B cell (primary cell): ENCODE measurements at regions not wholly inside any gene's neighbourhood (a gene's known extent, or its start where the extent isn't known, plus 50 kb on each side); places are given as distances from the start of the nearest gene placed in this dataset.

ENCODE experiments used
- ATAC-seq: fragments of 200-7000 bp; cut with Tn5 transposase; one replicate; pipeline ENCODE4 v1.10.0; 2021; ENCODE audit warnings: low read depth, mild to moderate bottlenecking, moderate number of reproducible peaks, moderate library complexity
- CTCF ChIA-PET: fragments of 350-600 bp; sonication (Branson Sonifier 250); formaldehyde crosslinking; loops from one replicate; lab custom pipeline; 2021; ENCODE audit warnings: antibody characterized with exemption, inconsistent platforms; lab: Charles Lee
- POLR2A ChIA-PET: fragments of 350-600 bp; sonication (Branson Sonifier 250); formaldehyde crosslinking; loops from one replicate; lab custom pipeline; 2021; ENCODE audit warnings: antibody characterized with exemption; lab: Charles Lee
- DNase-seq: peaks from one replicate; pipeline ENCODE4 v3.0.0; 2013
- H2AFZ ChIP-seq: 2 replicates; pipeline ENCODE4 v1.6.1; 2012; ENCODE audit warnings: mild to moderate bottlenecking, low read depth, low read length; ENCODE audit not compliant: insufficient read depth, poor library complexity, severe bottlenecking
- H3K27ac ChIP-seq, 2 donors: 1 replicate in 1 of 2; 2 replicates in 1 of 2; pipeline ENCODE4 v1.5.1; 2012 to 2013; ENCODE audit warnings: low read length in 2 of 2, mild to moderate bottlenecking in 2 of 2, moderate library complexity in 1 of 2
- H3K27me3 ChIP-seq, 4 experiments: fragments of 200-600 bp in 1 of 4; sonication (generic) in 1 of 4; replicated peaks in 1 of 4; 1 replicate in 2 of 4; 2 replicates in 2 of 4; pipeline versions ENCODE4 v1.6.1 to v1.7.0; 2013 to 2016; ENCODE audit warnings: low read length in 3 of 4, mild to moderate bottlenecking in 2 of 4, mixed read lengths in 1 of 4, moderate library complexity in 1 of 4; ENCODE audit not compliant: insufficient read depth in 4 of 4, control insufficient read depth in 3 of 4; ENCODE audit errors: control extremely low read depth in 1 of 4
- H3K36me3 ChIP-seq, 2 experiments: replicated peaks in 1 of 2; 1 replicate in 1 of 2; 2 replicates in 1 of 2; pipeline versions ENCODE4 v1.6.1 to v1.7.1; 2013; ENCODE audit warnings: low read length in 1 of 2; ENCODE audit not compliant: insufficient read depth in 2 of 2, control insufficient read depth in 1 of 2; ENCODE audit errors: control extremely low read depth in 1 of 2, extremely low read depth in 1 of 2
- H3K4me1 ChIP-seq, 2 donors: fragments of 200-600 bp in 1 of 2; sonication (generic) in 1 of 2; 1 replicate in 1 of 2; 2 replicates in 1 of 2; pipeline versions ENCODE4 v1.5.1 to v1.6.1; 2013 to 2017; ENCODE audit warnings: low read length in 2 of 2; ENCODE audit not compliant: control insufficient read depth in 2 of 2, insufficient read depth in 2 of 2
- H3K4me2 ChIP-seq: replicated peaks from 2 replicates; pipeline ENCODE3; 2012; ENCODE audit warnings: mild to moderate bottlenecking, low read depth, low read length; ENCODE audit not compliant: poor library complexity, severe bottlenecking
- H3K4me3 ChIP-seq, 5 experiments: fragments of 200-600 bp in 1 of 5; sonication (generic) in 1 of 5; 1 replicate in 3 of 5; 2 replicates in 2 of 5; pipeline versions ENCODE4 v1.5.1 to v1.7.0; 2011 to 2016; ENCODE audit warnings: low read length in 4 of 5, mild to moderate bottlenecking in 4 of 5, low read depth in 2 of 5, control low read depth in 1 of 5, moderate library complexity in 1 of 5; ENCODE audit not compliant: insufficient read depth in 1 of 5; ENCODE audit errors: control extremely low read depth in 1 of 5, extremely low read depth in 1 of 5
- H3K79me2 ChIP-seq: fragments of 200-600 bp; sonication (generic); one replicate; pipeline ENCODE4 v1.6.0; 2016; ENCODE audit warnings: low read length; ENCODE audit not compliant: control insufficient read depth, insufficient read depth
- H3K9ac ChIP-seq: fragments of 200-600 bp; sonication (generic); 2 replicates; pipeline ENCODE4 v1.6.1; 2017; ENCODE audit warnings: mild to moderate bottlenecking, low read length, moderate library complexity
- H3K9me3 ChIP-seq, 3 donors: one replicate each; pipeline versions ENCODE4 v1.6.1 to v1.7.1; 2013; ENCODE audit warnings: low read length in 2 of 3; ENCODE audit not compliant: control insufficient read depth in 2 of 3, insufficient read depth in 1 of 3; ENCODE audit errors: control extremely low read depth in 1 of 3
- H4K20me1 ChIP-seq: 2 replicates; pipeline ENCODE4 v1.6.0; 2012; ENCODE audit warnings: mild to moderate bottlenecking, low read length; ENCODE audit not compliant: insufficient read depth, control insufficient read depth, poor library complexity, severe bottlenecking
- H3K27ac Mint-ChIP-seq: one replicate; pipeline ENCODE4 v1.8.0; 2021; ENCODE audit warnings: mixed read lengths
- H3K27me3 Mint-ChIP-seq: one replicate; pipeline ENCODE4 v1.8.0; 2021; ENCODE audit warnings: mixed read lengths
- H3K4me1 Mint-ChIP-seq: one replicate; pipeline ENCODE4 v1.8.0; 2021; ENCODE audit warnings: mixed read lengths
- H3K4me3 Mint-ChIP-seq: one replicate; pipeline ENCODE4 v1.8.0; 2021; ENCODE audit warnings: mixed read lengths
- H3K9me3 Mint-ChIP-seq: one replicate; pipeline ENCODE4 v1.8.0; 2022; ENCODE audit warnings: mixed read lengths; ENCODE audit not compliant: insufficient read depth
- CTCF ChIP-seq: fragments of 200-600 bp; IDR thresholded peaks from one replicate; pipeline ENCODE4 v1.8.0; 2022; ENCODE audit warnings: antibody characterized with exemption, mild to moderate bottlenecking
- EZH2 ChIP-seq: IDR thresholded peaks from 2 replicates; pipeline ENCODE4 v1.6.1; 2012; ENCODE audit warnings: borderline replicate concordance, low read depth, mild to moderate bottlenecking, moderate library complexity, low read length; ENCODE audit not compliant: insufficient read depth, poor library complexity, severe bottlenecking
- WGBS: methylation state at CpG from one replicate; pipeline ENCODE4 v1.1.5; 2013; ENCODE audit warnings: missing lambda C conversion rate; ENCODE audit not compliant: insufficient coverage; 5-methylcytosine and 5-hydroxymethylcytosine counted together
- intact Hi-C: fragments of 100-400 bp; cut with micrococcal nuclease; formaldehyde crosslinking; loops from one replicate; pipeline ENCODE4 v1.10.0; 2022

GRCh38 chr5:29239606-29240005 lies 1953.9 kb upstream of the CDH6 start:
- Mint-ChIP-seq H3K4me3 (no peak overlapping the region), H3K27me3 (no peaks in the 10 kb centered on the region), H3K4me1 (no peaks in the 10 kb centered on the region), H3K9me3 (peaks cover 2% of the 10 kb centered on the region), H3K27ac (no peak overlapping the region)
- no peak overlapping the region for H2AFZ ChIP-seq
- H3K4me3 ChIP-seq, result no peak overlapping the region
- no peak for TF ChIP-seq CTCF
- no peak for TF ChIP-seq EZH2
- H3K27ac ChIP-seq, result no peak overlapping the region
- no peaks in the 10 kb centered on the region for H3K27me3 ChIP-seq
- H3K4me2 ChIP-seq, result no peak overlapping the region
- no peaks in the 10 kb centered on the region for H3K36me3 ChIP-seq
- no peaks in the 10 kb centered on the region for H4K20me1 ChIP-seq
- DNase-seq (no peak), ATAC-seq (no peak)
- H3K9ac ChIP-seq, result no peak overlapping the region
- WGBS, result no CpG with 5 or more reads among the region's 4 CpGs
- no peaks in the 10 kb centered on the region for H3K4me1 ChIP-seq
- H3K79me2 ChIP-seq, result no peaks in the 10 kb centered on the region
- ChIA-PET POLR2A (no interaction called here), CTCF (no interaction called here)
- intact Hi-C loops, result no loop called here
- no peaks in the 10 kb centered on the region for H3K9me3 ChIP-seq

GRCh38 chr5:29238115-29238514 lies 1955.4 kb upstream of the CDH6 start:
- intact Hi-C loops, result no loop called here
- Histone ChIP-seq H3K79me2 (no peaks in the 10 kb centered on the region), H3K4me3 (no peak overlapping the region), H3K27ac (no peak overlapping the region), H3K9me3 (no peaks in the 10 kb centered on the region), H3K4me2 (no peak overlapping the region), H4K20me1 (no peaks in the 10 kb centered on the region), H3K27me3 (no peaks in the 10 kb centered on the region), H3K4me1 (no peaks in the 10 kb centered on the region), H3K9ac (no peak overlapping the region), H3K36me3 (no peaks in the 10 kb centered on the region), H2AFZ (no peak overlapping the region)
- POLR2A ChIA-PET, result no interaction called here
- H3K27me3 Mint-ChIP-seq, result no peaks in the 10 kb centered on the region
- H3K27ac Mint-ChIP-seq, result no peak overlapping the region
- DNase-seq, result no peak
- no peak for TF ChIP-seq CTCF
- no peak for TF ChIP-seq EZH2
- WGBS, result no CpG with 5 or more reads among the region's 1 CpG
- H3K4me1 Mint-ChIP-seq, result no peaks in the 10 kb centered on the region
- no peak for ATAC-seq
- H3K4me3 Mint-ChIP-seq, result no peak overlapping the region
- CTCF ChIA-PET, result no interaction called here
- peaks cover 2% of the 10 kb centered on the region for H3K9me3 Mint-ChIP-seq
